ENCODE measurements at regions not wholly inside any gene's neighbourhood (a gene's known extent, or its start where the extent isn't known, plus 50 kb on each side); places are given as distances from the start of the nearest gene placed in this dataset.

GRCh38 chr7:46975493-46975892 lies 606.4 kb downstream of the TNS3 start:
- DNase-seq: no peak

- no peak for DNase-seq
These were observed 609.7 kb downstream of the TNS3 start for GRCh38 chr7:46972205-46972604.

GRCh38 chr7:46970476-46970875 lies 611.4 kb downstream of the TNS3 start:
- no peak for DNase-seq

DNA sequence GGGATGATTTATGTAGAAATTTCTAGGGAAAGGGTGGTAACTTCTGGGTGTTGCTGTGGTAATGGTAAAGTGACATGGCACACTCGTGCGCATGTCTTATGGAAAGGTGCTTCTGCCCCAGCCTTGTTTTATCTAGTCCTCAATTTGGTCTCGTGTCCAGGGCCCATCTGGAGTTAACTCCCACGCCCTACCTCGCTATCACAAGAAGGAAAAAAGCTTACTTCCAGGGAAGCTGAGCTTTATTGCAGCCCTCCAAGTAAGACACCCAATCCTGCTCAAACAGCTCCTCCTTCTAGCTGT lies 611.8 kb downstream of the TNS3 start:
- DNase-seq: no peak

GRCh38 chr7:46969303-46970130 lies 612.4 kb downstream of the TNS3 start:
- no peak for DNase-seq

- DNase-seq: no peak
These were observed 613.9 kb downstream of the TNS3 start for GRCh38 chr7:46968003-46968402.

DNA sequence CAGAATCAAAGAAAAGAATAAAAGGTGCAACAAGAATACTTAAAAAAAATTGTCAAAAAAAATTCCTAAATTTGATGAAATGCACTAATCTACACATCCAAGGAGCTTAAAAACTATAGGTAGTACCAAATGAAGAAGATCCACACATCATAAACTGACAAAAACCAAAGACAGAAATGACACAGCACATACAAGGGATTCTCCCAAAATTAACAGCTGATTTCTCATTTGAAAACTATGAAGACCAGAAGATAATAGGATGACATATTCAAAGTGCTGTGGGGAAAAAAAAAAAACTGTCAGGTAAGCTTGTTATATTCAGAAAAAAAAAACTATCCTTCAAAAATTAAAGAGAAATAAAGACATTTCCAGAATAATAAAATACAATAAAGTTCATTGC lies 618.2 kb downstream of the TNS3 start:
- DNase-seq: no peak

- no peak for DNase-seq
These were observed 620.9 kb downstream of the TNS3 start for GRCh38 chr7:46960970-46961369.

- DNase-seq: no peak
These were observed 624.7 kb downstream of the TNS3 start for GRCh38 chr7:46957195-46957594.

- DNase-seq: no peak
These were observed 626.4 kb downstream of the TNS3 start for GRCh38 chr7:46955531-46955930.

DNA sequence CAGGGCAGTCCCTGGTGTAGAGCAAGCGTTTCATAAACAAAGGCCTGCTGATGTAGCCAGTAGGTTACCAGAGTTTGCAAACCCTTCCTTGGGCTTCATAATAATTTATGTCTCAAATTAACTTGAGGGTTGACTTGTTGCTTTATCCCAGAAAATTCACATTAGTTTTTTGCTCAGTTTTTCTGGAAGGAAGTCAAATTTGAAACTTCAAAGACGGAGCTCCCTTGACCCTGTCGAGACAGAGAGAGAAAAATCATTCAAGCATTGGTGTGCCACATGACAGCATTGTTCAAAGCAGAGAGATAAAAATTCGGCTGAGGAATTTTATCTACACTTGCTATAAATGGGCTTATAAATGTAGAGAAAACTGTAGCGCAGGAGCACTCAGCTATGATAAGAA lies 627.7 kb downstream of the TNS3 start:
- DNase-seq: no peak

DNA sequence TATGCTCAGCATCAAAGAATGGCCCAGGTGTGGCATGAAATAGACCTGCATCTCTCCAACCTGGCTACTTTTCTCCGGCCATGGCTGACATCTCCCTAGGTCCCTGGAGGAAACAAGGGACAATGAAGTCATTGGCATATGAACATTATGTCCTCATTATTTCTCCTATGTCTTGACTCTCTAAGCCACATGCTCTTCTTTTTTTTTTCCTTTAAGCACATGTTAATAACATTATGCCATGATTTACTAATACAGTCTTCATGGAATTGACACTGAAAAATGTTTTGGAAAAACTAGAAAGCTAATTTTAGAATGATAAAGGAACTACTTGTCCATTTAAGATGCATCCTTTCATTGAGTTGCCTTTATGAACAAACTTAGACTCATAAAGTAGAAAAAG lies 628.9 kb downstream of the TNS3 start:
- DNase-seq: no peak

DNA sequence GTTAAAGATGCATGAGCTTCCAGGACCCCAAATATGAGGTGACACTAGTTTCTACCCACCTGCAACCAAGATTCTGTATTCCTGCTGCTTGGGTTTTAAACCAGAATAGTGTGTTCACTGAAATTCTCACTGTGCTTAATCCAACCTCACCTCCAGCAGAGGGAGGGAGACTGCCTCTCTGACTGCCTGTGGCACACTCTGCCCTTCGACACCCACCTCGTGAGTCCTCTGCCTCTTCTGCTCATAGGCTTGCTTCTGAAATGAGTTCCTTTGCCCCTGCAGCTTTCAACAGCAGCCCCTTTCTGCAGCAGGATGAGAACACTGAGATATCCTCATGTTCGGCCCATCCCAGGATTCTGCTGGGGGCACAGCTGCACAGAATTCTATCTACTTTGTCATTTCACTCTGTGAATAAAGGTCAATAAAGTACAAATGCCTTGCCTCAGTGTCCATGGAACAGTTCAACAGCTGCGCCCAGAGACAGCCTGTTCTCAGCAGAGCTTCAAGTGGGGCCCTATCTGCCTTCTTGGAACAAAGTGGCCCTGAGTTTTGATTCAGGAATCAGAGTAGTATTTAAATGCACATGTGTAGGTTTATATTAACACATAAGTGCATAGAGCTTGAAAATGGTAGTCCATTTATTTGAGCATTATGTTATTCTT lies 632.5 kb downstream of the TNS3 start:
- no peak for DNase-seq

GRCh38 chr7:46948716-46949115 lies 633.2 kb downstream of the TNS3 start:
- DNase-seq: no peak

DNA sequence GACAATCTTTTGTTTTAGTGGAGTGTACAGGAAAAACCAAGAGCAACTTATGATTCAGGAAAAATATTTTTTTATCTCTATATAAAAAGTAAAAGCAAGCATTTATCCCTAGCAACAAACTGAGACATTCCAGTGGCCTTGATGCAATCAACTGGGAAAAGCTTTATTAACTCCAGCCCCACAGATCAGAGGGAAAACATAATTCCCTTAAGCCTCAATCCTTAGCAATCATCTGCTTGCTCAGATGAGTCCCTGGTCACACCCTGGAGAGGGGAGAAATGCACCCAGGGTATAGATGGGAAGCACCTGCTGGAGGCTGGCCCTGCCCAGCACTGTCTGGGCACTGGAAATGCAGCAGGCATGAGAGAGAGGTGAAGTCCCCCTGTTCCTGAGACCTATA lies 636.6 kb downstream of the TNS3 start:
- DNase-seq: no peak

- DNase-seq: no peak
These were observed 637.9 kb downstream of the TNS3 start for GRCh38 chr7:46943996-46944395.

- DNase-seq: no peak
These were observed 639.3 kb downstream of the TNS3 start for GRCh38 chr7:46942574-46942973.

GRCh38 chr7:46940178-46940577 lies 641.7 kb downstream of the TNS3 start:
- no peak for DNase-seq

GRCh38 chr7:46939558-46939957 lies 642.4 kb downstream of the TNS3 start:
- no peak for DNase-seq

- DNase-seq: no peak
These were observed 642.8 kb downstream of the TNS3 start for GRCh38 chr7:46939089-46939488.

DNA sequence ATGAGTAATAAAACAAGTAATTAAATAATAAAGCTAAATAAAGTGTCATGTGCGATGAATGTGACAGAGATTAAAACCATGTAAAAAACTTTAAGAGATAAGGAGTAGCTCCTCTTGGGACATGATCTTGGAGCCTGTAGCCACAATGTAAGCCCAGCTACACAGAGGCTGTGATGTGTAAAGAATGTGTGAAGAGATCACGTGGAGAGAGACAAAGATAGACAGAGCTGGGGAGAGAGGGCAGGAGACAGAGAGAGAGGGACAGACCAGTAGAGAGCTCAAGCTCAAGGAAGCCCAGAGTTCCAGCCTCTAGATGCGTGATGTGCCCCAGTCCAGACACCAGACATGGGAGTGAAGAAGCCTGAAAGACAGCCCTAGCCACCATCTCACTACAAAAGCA lies 644.1 kb downstream of the TNS3 start:
- no peak for DNase-seq

- no peak for DNase-seq
These were observed 647.6 kb downstream of the TNS3 start for GRCh38 chr7:46934198-46934825.

DNA sequence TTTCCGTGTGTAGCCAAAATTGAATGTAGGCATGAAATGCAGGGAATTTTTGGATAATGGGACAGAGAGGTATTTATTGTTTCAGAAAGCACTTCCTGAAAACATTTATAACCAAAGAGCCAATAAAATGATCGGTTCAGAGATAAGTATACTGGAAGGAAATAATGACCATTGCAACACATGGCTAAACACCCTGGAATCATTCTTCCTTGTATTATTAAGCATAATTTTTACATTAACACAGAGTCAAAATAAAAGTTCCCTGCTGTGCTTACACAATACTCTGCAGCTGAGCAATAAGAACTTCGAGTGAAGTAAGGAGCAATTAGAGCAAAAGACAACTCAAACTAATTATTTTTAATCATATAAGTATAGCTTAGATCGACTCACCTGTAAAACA lies 648.3 kb downstream of the TNS3 start:
- no peak for DNase-seq

GRCh38 chr7:46932676-46933424 lies 649.1 kb downstream of the TNS3 start:
- no peak for DNase-seq

Measured in CD4-positive, alpha-beta T cell treated with Interleukin-21 for 1 hour (primary cell).